Mesendoderm (in vitro differentiated cells): ENCODE measurements at regions not wholly inside any gene's neighbourhood (a gene's known extent, or its start where the extent isn't known, plus 50 kb on each side); places are given as distances from the start of the nearest gene placed in this dataset.

ENCODE experiments used
- DNase-seq: peaks from one replicate; pipeline ENCODE4 v3.0.0; 2013
- H2AK5ac ChIP-seq: 2 replicates; pipeline ENCODE4 v1.6.1; 2013; ENCODE audit warnings: low read length, inconsistent platforms
- H2BK120ac ChIP-seq: 2 replicates; pipeline ENCODE4 v1.6.1; 2013; ENCODE audit warnings: low read depth, mild to moderate bottlenecking, low read length, moderate library complexity, mixed read lengths
- H2BK15ac ChIP-seq: replicated peaks from 2 replicates; pipeline ENCODE4 v1.6.1; 2013; ENCODE audit warnings: low read depth, mild to moderate bottlenecking, moderate library complexity
- H2BK5ac ChIP-seq: 2 replicates; pipeline ENCODE4 v1.6.1; 2013; ENCODE audit warnings: low read length, inconsistent platforms
- H3K18ac ChIP-seq: 2 replicates; pipeline ENCODE4 v1.6.1; 2013; ENCODE audit warnings: mild to moderate bottlenecking, low read length, mixed read lengths
- H3K23ac ChIP-seq: one replicate; pipeline ENCODE4 v1.6.1; 2013; ENCODE audit warnings: low read length
- H3K27ac ChIP-seq: 2 replicates; pipeline ENCODE4 v1.5.1; 2013; ENCODE audit warnings: low read depth, mild to moderate bottlenecking, inconsistent platforms, low read length, moderate library complexity
- H3K27me3 ChIP-seq: 2 replicates; pipeline ENCODE4 v1.6.1; 2013; ENCODE audit warnings: low read length, control low read depth, mild to moderate bottlenecking, inconsistent platforms; ENCODE audit not compliant: insufficient read depth, poor library complexity
- H3K36me3 ChIP-seq: 2 replicates; pipeline ENCODE4 v1.6.1; 2013; ENCODE audit warnings: low read length, inconsistent platforms; ENCODE audit not compliant: control insufficient read depth, insufficient read depth
- H3K4ac ChIP-seq: one replicate; pipeline ENCODE4 v1.6.1; 2013; ENCODE audit warnings: low read depth, mild to moderate bottlenecking, low read length, moderate library complexity
- H3K4me1 ChIP-seq: 2 replicates; pipeline ENCODE4 v1.6.1; 2013; ENCODE audit warnings: low read depth, low read length, inconsistent platforms; ENCODE audit not compliant: control insufficient read depth
- H3K4me2 ChIP-seq: 2 replicates; pipeline ENCODE4 v1.6.1; 2013; ENCODE audit warnings: low read length
- H3K4me3 ChIP-seq: 2 replicates; pipeline ENCODE4 v1.5.1; 2013; ENCODE audit warnings: mild to moderate bottlenecking, low read length
- H3K56ac ChIP-seq: one replicate; pipeline ENCODE4 v1.6.1; 2013; ENCODE audit warnings: low read length
- H3K79me1 ChIP-seq: 2 replicates; pipeline ENCODE4 v1.6.1; 2013; ENCODE audit warnings: low read length, inconsistent platforms
- H3K79me2 ChIP-seq: 2 replicates; pipeline ENCODE4 v1.6.1; 2013; ENCODE audit warnings: mild to moderate bottlenecking, low read length; ENCODE audit not compliant: control insufficient read depth, insufficient read depth
- H3K9ac ChIP-seq: 2 replicates; pipeline ENCODE4 v1.6.1; 2013; ENCODE audit warnings: low read length, inconsistent platforms
- H4K5ac ChIP-seq: one replicate; pipeline ENCODE4 v1.6.1; 2013; ENCODE audit warnings: low read length
- H4K8ac ChIP-seq: one replicate; pipeline ENCODE4 v1.6.1; 2013; ENCODE audit warnings: low read depth, mild to moderate bottlenecking, control low read depth, low read length, moderate library complexity
- WGBS: extraction: QIAGEN DNeasy Blood & Tissue Kit; methylation state at CpG from one replicate; pipeline ENCODE4 v1.1.7; 2013; ENCODE audit warnings: low lambda C conversion rate, missing lambda C conversion rate; ENCODE audit not compliant: insufficient coverage; ENCODE audit errors: extremely low coverage; 5-methylcytosine and 5-hydroxymethylcytosine counted together

DNA sequence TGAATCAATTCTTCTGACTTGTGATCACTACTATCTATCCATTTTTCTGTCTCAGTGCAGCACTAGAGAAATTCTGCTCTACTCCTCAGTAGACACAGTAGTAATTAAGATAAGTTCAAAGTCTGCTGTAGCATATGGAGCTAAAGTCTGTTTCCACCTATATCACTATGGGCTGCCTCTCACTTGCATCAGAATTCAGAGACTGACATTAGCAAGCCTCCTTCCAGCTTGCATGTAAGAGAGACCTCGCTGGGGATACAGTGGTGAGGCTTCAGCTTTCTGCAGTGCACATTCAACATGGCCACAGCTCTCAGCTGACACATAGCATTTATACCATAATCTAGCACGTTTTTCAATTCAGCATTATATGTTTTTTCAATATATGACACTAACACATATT is 217.0 kb downstream of the PLOD2 start:
- Histone ChIP-seq H2BK15ac (no peak overlapping the region), H4K8ac (no peak overlapping the region), H3K4me2 (no peak overlapping the region), H3K23ac (no peak overlapping the region), H2AK5ac (no peak overlapping the region), H2BK120ac (no peak overlapping the region), H3K18ac (no peak overlapping the region), H3K79me1 (no peaks in the 10 kb centered on the region), H3K36me3 (no peaks in the 10 kb centered on the region), H3K27ac (no peak overlapping the region), H3K56ac (no peak overlapping the region), H3K4ac (no peak overlapping the region), H3K4me3 (no peak overlapping the region), H3K27me3 (no peaks in the 10 kb centered on the region), H2BK5ac (no peak overlapping the region), H3K79me2 (no peaks in the 10 kb centered on the region), H3K9ac (no peak overlapping the region), H3K4me1 (no peaks in the 10 kb centered on the region), H4K5ac (no peak overlapping the region)
- no peak for DNase-seq
- no CpG with 5 or more reads among the region's 2 CpGs for WGBS

DNA sequence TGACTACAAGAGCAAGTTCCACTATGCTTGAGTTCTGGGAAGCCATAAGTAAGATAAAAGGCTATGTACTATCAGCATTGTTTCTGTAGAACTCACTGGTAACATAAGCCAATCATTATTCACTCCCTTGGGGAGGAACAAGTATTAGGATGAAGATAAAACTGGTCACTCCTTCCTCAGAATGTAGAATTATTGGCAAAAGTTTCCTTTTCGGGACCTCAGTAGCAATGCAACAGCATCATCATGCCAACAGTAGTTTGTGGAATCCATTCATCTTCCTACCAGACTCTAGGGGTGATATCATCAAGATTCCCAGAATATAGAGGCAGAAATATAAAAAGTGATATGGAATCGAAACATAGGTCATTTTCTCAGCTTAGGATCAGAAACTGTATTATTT is 209.5 kb downstream of the PLOD2 start:
- no peak overlapping the region for H4K8ac ChIP-seq
- WGBS = no CpG with 5 or more reads among the region's 2 CpGs
- no peak overlapping the region for H3K56ac ChIP-seq
- H3K4ac ChIP-seq = no peak overlapping the region
- H3K27me3 ChIP-seq = no peaks in the 10 kb centered on the region
- H2BK5ac ChIP-seq = no peak overlapping the region
- no peak overlapping the region for H2BK15ac ChIP-seq
- H3K23ac ChIP-seq = no peak overlapping the region
- H3K9ac ChIP-seq = no peak overlapping the region
- H3K4me2 ChIP-seq = no peak overlapping the region
- H3K79me1 ChIP-seq = no peaks in the 10 kb centered on the region
- DNase-seq = no peak
- H2BK120ac ChIP-seq = no peak overlapping the region
- no peak overlapping the region for H2AK5ac ChIP-seq
- H3K18ac ChIP-seq = no peak overlapping the region
- no peak overlapping the region for H3K27ac ChIP-seq
- no peaks in the 10 kb centered on the region for H3K36me3 ChIP-seq
- H3K79me2 ChIP-seq = no peaks in the 10 kb centered on the region
- no peaks in the 10 kb centered on the region for H3K4me1 ChIP-seq
- H4K5ac ChIP-seq = no peak overlapping the region
- no peak overlapping the region for H3K4me3 ChIP-seq

- no peak overlapping the region for H3K9ac ChIP-seq
- no peak overlapping the region for H2BK15ac ChIP-seq
Observed at GRCh38 chr3:145952536-145952935, 208.4 kb downstream of the PLOD2 start.

GRCh38 chr3:145953316-145953715 is 207.7 kb downstream of the PLOD2 start:
- Histone ChIP-seq H3K18ac (no peak overlapping the region), H2BK5ac (no peak overlapping the region), H3K27ac (no peak overlapping the region), H4K5ac (no peak overlapping the region), H3K4ac (no peak overlapping the region), H3K9ac (no peak overlapping the region), H2AK5ac (no peak overlapping the region), H3K23ac (no peak overlapping the region), H3K4me1 (no peaks in the 10 kb centered on the region), H4K8ac (no peak overlapping the region), H3K36me3 (no peaks in the 10 kb centered on the region), H3K79me2 (no peaks in the 10 kb centered on the region), H3K4me3 (no peak overlapping the region), H3K79me1 (no peaks in the 10 kb centered on the region), H3K56ac (no peak overlapping the region), H2BK120ac (no peak overlapping the region), H3K4me2 (no peak overlapping the region), H3K27me3 (no peaks in the 10 kb centered on the region), H2BK15ac (no peak overlapping the region)
- WGBS = no CpG with 5 or more reads among the region's 3 CpGs
- no peak for DNase-seq

More at GRCh38 chr3:145952536-145952935, 208.4 kb downstream of the PLOD2 start:
- Histone ChIP-seq H4K5ac (no peak overlapping the region), H3K4me2 (no peak overlapping the region), H2BK5ac (no peak overlapping the region), H3K4me3 (no peak overlapping the region), H3K27me3 (no peaks in the 10 kb centered on the region), H3K79me1 (no peaks in the 10 kb centered on the region), H3K4ac (no peak overlapping the region), H3K36me3 (no peaks in the 10 kb centered on the region), H3K56ac (no peak overlapping the region), H3K27ac (no peak overlapping the region), H2AK5ac (no peak overlapping the region), H3K79me2 (no peaks in the 10 kb centered on the region), H4K8ac (no peak overlapping the region), H3K18ac (no peak overlapping the region), H3K4me1 (no peaks in the 10 kb centered on the region), H2BK120ac (no peak overlapping the region), H3K23ac (no peak overlapping the region)
- DNase-seq = no peak
- no CpG with 5 or more reads among the region's 4 CpGs for WGBS

GRCh38 chr3:145959457-145960088 is 201.4 kb downstream of the PLOD2 start:
- no peaks in the 10 kb centered on the region for H3K79me2 ChIP-seq
- H2BK120ac ChIP-seq = no peak overlapping the region
- no peaks in the 10 kb centered on the region for H3K36me3 ChIP-seq
- H3K27me3 ChIP-seq = no peaks in the 10 kb centered on the region
- H4K5ac ChIP-seq = no peak overlapping the region
- DNase-seq = no peak
- H3K4me3 ChIP-seq = no peak overlapping the region
- H3K4me2 ChIP-seq = no peak overlapping the region
- WGBS = no CpG with 5 or more reads among the region's 2 CpGs
- no peak overlapping the region for H2BK15ac ChIP-seq
- no peaks in the 10 kb centered on the region for H3K79me1 ChIP-seq
- H2AK5ac ChIP-seq = no peak overlapping the region
- H4K8ac ChIP-seq = no peak overlapping the region
- H3K56ac ChIP-seq = no peak overlapping the region
- H3K27ac ChIP-seq = no peak overlapping the region
- H2BK5ac ChIP-seq = no peak overlapping the region
- no peak overlapping the region for H3K9ac ChIP-seq
- H3K4me1 ChIP-seq = no peaks in the 10 kb centered on the region
- no peak overlapping the region for H3K23ac ChIP-seq
- no peak overlapping the region for H3K4ac ChIP-seq
- no peak overlapping the region for H3K18ac ChIP-seq

GRCh38 chr3:145963111-145963510 is 197.9 kb downstream of the PLOD2 start:
- no peak overlapping the region for H2BK5ac ChIP-seq
- H2AK5ac ChIP-seq = no peak overlapping the region
- no peak overlapping the region for H2BK15ac ChIP-seq
- no peaks in the 10 kb centered on the region for H3K79me2 ChIP-seq
- no peak overlapping the region for H4K5ac ChIP-seq
- no peak overlapping the region for H3K4me2 ChIP-seq
- no peak overlapping the region for H2BK120ac ChIP-seq
- no peak for DNase-seq
- H3K4me1 ChIP-seq = no peaks in the 10 kb centered on the region
- H3K56ac ChIP-seq = no peak overlapping the region
- no peak overlapping the region for H3K4me3 ChIP-seq
- no peak overlapping the region for H3K27ac ChIP-seq
- no peak overlapping the region for H3K4ac ChIP-seq
- H3K79me1 ChIP-seq = no peaks in the 10 kb centered on the region
- H3K18ac ChIP-seq = no peak overlapping the region
- no peak overlapping the region for H3K9ac ChIP-seq
- no peak overlapping the region for H4K8ac ChIP-seq
- no peaks in the 10 kb centered on the region for H3K27me3 ChIP-seq
- no peak overlapping the region for H3K23ac ChIP-seq
- H3K36me3 ChIP-seq = no peaks in the 10 kb centered on the region
- no CpG with 5 or more reads among the region's 2 CpGs for WGBS
